HFF-Myc (cell line): ENCODE measurements at regions not wholly inside any gene's neighbourhood (a gene's known extent, or its start where the extent isn't known, plus 50 kb on each side); places are given as distances from the start of the nearest gene placed in this dataset.
"Not testable (repeated sequence)": the region's sequence is repeated elsewhere in the genome, so short reads cannot be mapped to it uniquely, and the experiment has no call there.

ENCODE experiments used
- DNase-seq: peaks from one replicate; pipeline ENCODE4 v3.0.0-alpha.2; 2011; ENCODE audit warnings: low read depth; ENCODE audit errors: extremely low read depth
- H3K4me3 ChIP-seq: replicated peaks from 2 replicates; pipeline ENCODE4 v1.5.1; 2011; ENCODE audit warnings: low read depth, mild to moderate bottlenecking, control low read depth, low read length
- CTCF ChIP-seq: IDR thresholded peaks from 2 replicates; pipeline ENCODE4 v1.5.1; 2012; ENCODE audit warnings: mild to moderate bottlenecking, low read depth, low read length, control low read depth; ENCODE audit errors: missing control alignments

- no peak for TF ChIP-seq CTCF
- no peak overlapping the region for H3K4me3 ChIP-seq
- no peak for DNase-seq
Measured at GRCh38 chr12:75632442-75632841, 121.0 kb upstream of the KRR1 start.

DNA sequence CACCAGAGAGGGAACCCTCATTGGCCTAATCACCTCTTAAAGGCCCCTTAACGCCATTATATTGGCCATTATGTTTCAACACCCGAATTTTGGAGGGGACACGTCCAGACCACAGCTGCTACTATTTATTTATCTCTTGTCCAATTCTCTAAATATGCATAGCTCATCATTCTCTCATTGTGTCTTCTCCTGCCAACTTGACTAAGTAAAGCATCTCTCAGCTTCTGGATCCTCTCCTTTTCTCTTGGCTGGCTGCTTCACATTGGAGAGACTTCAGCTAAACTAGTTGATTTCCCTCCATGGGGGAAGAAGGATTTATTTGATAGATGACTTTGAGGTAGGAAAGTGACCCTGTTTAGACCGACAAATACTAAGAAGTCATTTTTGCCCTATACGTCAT lies 120.4 kb upstream of the KRR1 start:
- no peak for TF ChIP-seq CTCF
- no peak overlapping the region for H3K4me3 ChIP-seq
- no peak for DNase-seq

GRCh38 chr12:75630091-75630490 lies 118.7 kb upstream of the KRR1 start:
- DNase-seq = no peak
- TF ChIP-seq CTCF = no peak
- no peak overlapping the region for H3K4me3 ChIP-seq

DNA sequence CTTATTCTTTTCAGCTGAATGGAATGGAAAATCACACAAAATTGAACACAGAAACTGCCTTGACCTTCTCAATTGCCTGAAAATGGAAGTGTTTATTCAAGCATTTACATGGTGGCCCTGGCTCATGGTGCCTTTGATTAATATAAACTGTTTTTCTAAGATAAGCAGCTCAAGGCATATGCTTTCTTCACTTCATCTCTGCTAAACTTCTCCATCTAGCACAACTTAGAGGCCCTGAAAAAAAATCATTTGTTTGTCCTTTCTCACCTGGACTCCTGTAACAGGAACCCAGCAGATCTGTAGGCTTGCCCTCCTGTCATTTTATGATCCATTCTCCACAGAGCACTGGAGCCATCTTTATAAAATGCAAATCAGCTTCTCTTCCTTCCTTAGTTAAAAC lies 117.5 kb upstream of the KRR1 start:
- H3K4me3 ChIP-seq = no peak overlapping the region
- no peak for TF ChIP-seq CTCF
- no peak for DNase-seq

DNA sequence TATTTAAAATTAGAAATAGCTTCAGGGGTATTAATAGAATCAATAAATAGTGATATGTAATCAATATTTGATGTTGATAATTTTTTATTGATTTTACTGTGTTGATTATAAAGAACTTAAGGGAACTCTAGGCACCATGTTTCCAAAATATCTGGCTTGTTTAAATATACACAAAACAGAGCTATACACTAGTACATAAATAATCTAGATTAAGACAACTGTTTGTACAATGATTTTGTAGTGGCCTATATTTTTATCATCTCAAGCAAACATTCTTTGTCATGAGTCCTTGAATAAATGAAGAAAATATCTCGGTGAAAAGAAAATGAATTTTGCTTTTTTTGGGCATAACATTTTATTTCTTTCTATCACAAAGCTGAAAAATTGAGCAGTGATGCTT lies 117.1 kb upstream of the KRR1 start:
- H3K4me3 ChIP-seq = no peak overlapping the region
- TF ChIP-seq CTCF = no peak
- no peak for DNase-seq

- H3K4me3 ChIP-seq = no peak overlapping the region
- DNase-seq = peak; percentile 21
- TF ChIP-seq CTCF = no peak
Measured at GRCh38 chr12:75623631-75624154, 112.3 kb upstream of the KRR1 start.

DNA sequence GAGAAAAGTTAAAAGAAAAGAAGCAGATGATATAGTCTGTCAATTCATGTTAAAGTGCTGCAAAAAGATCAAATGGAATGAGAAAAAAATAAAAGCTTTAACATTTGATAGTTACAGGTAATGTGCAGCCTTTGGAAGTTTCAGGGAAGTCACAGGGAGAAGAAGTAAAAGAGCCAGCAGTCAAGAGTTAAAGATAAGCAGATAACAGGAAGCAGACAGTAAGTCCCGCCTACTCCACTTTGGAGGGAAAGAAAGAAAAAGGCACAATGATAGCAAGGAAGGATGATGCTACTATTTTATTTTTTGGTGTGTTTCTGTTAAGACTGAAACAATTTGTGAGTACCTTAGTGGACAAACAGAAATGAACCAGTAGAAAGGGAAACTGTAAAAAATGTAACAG lies 111.1 kb upstream of the KRR1 start:
- TF ChIP-seq CTCF = no peak
- no peak overlapping the region for H3K4me3 ChIP-seq
- no peak for DNase-seq

- not testable (repeated sequence) for DNase-seq, H3K4me3 ChIP-seq
Measured at GRCh38 chr12:75614396-75614795, 103.0 kb upstream of the KRR1 start.
